PC-9 (cell line): ENCODE measurements at regions not wholly inside any gene's neighbourhood (a gene's known extent, or its start where the extent isn't known, plus 50 kb on each side); places are given as distances from the start of the nearest gene placed in this dataset.
"Not testable (repeated sequence)": the region's sequence is repeated elsewhere in the genome, so short reads cannot be mapped to it uniquely, and the experiment has no call there.

ENCODE experiments used
- BruUV-seq: library from RNA; stranded (reverse); fragments of 400-500 nt; replicated peaks from 2 replicates; lab custom pipeline; 2021; lab: Mats Ljungman, UMichigan
- CTCF ChIA-PET: fragments of 300-600 bp; sonication (Branson Sonifier 250); formaldehyde crosslinking; loops from one replicate; lab custom pipeline; 2022; ENCODE audit warnings: antibody characterized with exemption; lab: Charles Lee
- POLR2A ChIA-PET: fragments of 300-600 bp; sonication (Branson Sonifier 250); formaldehyde crosslinking; loops from one replicate; lab custom pipeline; 2022; ENCODE audit warnings: antibody characterized with exemption; ENCODE audit not compliant: unreplicated experiment; lab: Charles Lee
- DNase-seq, 2 experiments: peaks; one replicate each; pipeline versions ENCODE4 v3.0.0 to v3.0.0-alpha.2; 2015 to 2022; ENCODE audit warnings: mixed read lengths in 1 of 2
- H2AFZ ChIP-seq: fragments of 200-600 bp; sonication (generic); 2 replicates; pipeline ENCODE4 v1.8.1; 2017; ENCODE audit warnings: antibody characterized with exemption
- H3F3A ChIP-seq: fragments of 200-600 bp; sonication (generic); 2 replicates; pipeline ENCODE4 v1.8.1; 2017; ENCODE audit warnings: antibody characterized with exemption, mild to moderate bottlenecking, low read depth; ENCODE audit not compliant: insufficient read depth
- H3K27ac ChIP-seq: fragments of 200-600 bp; sonication (generic); 2 replicates; pipeline ENCODE4 v1.6.1; 2016; ENCODE audit warnings: mixed run types
- H3K27me3 ChIP-seq: fragments of 200-600 bp; sonication (generic); 2 replicates; pipeline ENCODE4 v1.6.1; 2016; ENCODE audit warnings: low read depth, mixed run types; ENCODE audit not compliant: insufficient read depth
- H3K36me3 ChIP-seq: fragments of 200-600 bp; sonication (generic); 2 replicates; pipeline ENCODE4 v1.6.1; 2016; ENCODE audit warnings: low read depth, mixed run types
- H3K4me1 ChIP-seq: fragments of 200-600 bp; sonication (generic); replicated peaks from 2 replicates; pipeline ENCODE4 v1.6.1; 2016; ENCODE audit warnings: mixed run types; ENCODE audit not compliant: insufficient read depth
- H3K4me2 ChIP-seq: fragments of 200-600 bp; sonication (generic); 2 replicates; pipeline ENCODE4 v1.6.1; 2017; ENCODE audit warnings: mixed run types
- H3K4me3 ChIP-seq: fragments of 200-600 bp; sonication (generic); 2 replicates; pipeline ENCODE4 v1.6.1; 2016; ENCODE audit warnings: mixed run types
- H3K79me2 ChIP-seq: fragments of 200-600 bp; sonication (generic); 2 replicates; pipeline ENCODE4 v1.6.1; 2017; ENCODE audit warnings: low read depth, mixed run types
- H3K9me2 ChIP-seq: fragments of 200-600 bp; sonication (generic); 2 replicates; pipeline ENCODE4 v1.8.1; 2017; ENCODE audit warnings: mild to moderate bottlenecking; ENCODE audit not compliant: insufficient read depth
- H3K9me3 ChIP-seq: fragments of 200-600 bp; sonication (generic); 2 replicates; pipeline ENCODE4 v1.8.1; 2016; ENCODE audit warnings: low read depth; ENCODE audit not compliant: insufficient read depth
- H4K20me1 ChIP-seq: fragments of 200-600 bp; sonication (generic); 2 replicates; pipeline ENCODE4 v1.8.1; 2017; ENCODE audit not compliant: insufficient read depth
- EZH2 ChIP-seq: fragments of 200-600 bp; sonication (generic); IDR thresholded peaks from 2 replicates; pipeline ENCODE4 v1.8.0; 2017; ENCODE audit warnings: antibody characterized with exemption, low read depth
- intact Hi-C: fragments of 100-400 bp; cut with micrococcal nuclease; formaldehyde crosslinking; loops from one replicate; pipeline ENCODE4 v1.10.0; 2022; ENCODE audit not compliant: unreplicated experiment
- TF ChIP-seq, protein P1 (sequence below): fragments of 200-600 bp; sonication (generic); conservative IDR thresholded peaks from 2 replicates; pipeline ENCODE4 v1.6.1; 2017; ENCODE audit warnings: mixed run types, antibody characterized with exemption, mild to moderate bottlenecking, moderate library complexity

- no TSS peak for BruUV-seq
- no peak for TF ChIP-seq EZH2
- TF ChIP-seq, protein P1, sequence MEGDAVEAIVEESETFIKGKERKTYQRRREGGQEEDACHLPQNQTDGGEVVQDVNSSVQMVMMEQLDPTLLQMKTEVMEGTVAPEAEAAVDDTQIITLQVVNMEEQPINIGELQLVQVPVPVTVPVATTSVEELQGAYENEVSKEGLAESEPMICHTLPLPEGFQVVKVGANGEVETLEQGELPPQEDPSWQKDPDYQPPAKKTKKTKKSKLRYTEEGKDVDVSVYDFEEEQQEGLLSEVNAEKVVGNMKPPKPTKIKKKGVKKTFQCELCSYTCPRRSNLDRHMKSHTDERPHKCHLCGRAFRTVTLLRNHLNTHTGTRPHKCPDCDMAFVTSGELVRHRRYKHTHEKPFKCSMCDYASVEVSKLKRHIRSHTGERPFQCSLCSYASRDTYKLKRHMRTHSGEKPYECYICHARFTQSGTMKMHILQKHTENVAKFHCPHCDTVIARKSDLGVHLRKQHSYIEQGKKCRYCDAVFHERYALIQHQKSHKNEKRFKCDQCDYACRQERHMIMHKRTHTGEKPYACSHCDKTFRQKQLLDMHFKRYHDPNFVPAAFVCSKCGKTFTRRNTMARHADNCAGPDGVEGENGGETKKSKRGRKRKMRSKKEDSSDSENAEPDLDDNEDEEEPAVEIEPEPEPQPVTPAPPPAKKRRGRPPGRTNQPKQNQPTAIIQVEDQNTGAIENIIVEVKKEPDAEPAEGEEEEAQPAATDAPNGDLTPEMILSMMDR: no peak
- no peaks in the 10 kb centered on the region for H3K4me1 ChIP-seq
- no peak overlapping the region for H3K4me2 ChIP-seq
- intact Hi-C loops: no loop called here
- H2AFZ ChIP-seq: no peak overlapping the region
- DNase-seq: no peak
- H3K4me3 ChIP-seq: no peak overlapping the region
- H3K79me2 ChIP-seq: no peaks in the 10 kb centered on the region
- no peak overlapping the region for H3K27ac ChIP-seq
- POLR2A ChIA-PET: no interaction called here
- H3K36me3 ChIP-seq: no peaks in the 10 kb centered on the region
- H3K27me3 ChIP-seq: peaks cover 36% of the 10 kb centered on the region
- no peaks in the 10 kb centered on the region for H3K9me3 ChIP-seq
- CTCF ChIA-PET: no interaction called here
- no peaks in the 10 kb centered on the region for H4K20me1 ChIP-seq
- no peaks in the 10 kb centered on the region for H3F3A ChIP-seq
- H3K9me2 ChIP-seq: no peaks in the 10 kb centered on the region
Observed at GRCh38 chr1:147050654-147051053, 112.5 kb downstream of the NBPF12 start.

GRCh38 chr1:147046863-147047394 lies 108.8 kb downstream of the NBPF12 start:
- H2AFZ ChIP-seq, H3K36me3 ChIP-seq, H3K9me2 ChIP-seq, H3K9me3 ChIP-seq, DNase-seq, POLR2A ChIA-PET, H4K20me1 ChIP-seq, H3K27ac ChIP-seq, BruUV-seq, intact Hi-C loops, H3F3A ChIP-seq, H3K4me1 ChIP-seq, H3K79me2 ChIP-seq, CTCF ChIA-PET, H3K4me3 ChIP-seq, H3K4me2 ChIP-seq: not testable (repeated sequence)
- H3K27me3 ChIP-seq: peaks cover 24% of the 10 kb centered on the region

DNA sequence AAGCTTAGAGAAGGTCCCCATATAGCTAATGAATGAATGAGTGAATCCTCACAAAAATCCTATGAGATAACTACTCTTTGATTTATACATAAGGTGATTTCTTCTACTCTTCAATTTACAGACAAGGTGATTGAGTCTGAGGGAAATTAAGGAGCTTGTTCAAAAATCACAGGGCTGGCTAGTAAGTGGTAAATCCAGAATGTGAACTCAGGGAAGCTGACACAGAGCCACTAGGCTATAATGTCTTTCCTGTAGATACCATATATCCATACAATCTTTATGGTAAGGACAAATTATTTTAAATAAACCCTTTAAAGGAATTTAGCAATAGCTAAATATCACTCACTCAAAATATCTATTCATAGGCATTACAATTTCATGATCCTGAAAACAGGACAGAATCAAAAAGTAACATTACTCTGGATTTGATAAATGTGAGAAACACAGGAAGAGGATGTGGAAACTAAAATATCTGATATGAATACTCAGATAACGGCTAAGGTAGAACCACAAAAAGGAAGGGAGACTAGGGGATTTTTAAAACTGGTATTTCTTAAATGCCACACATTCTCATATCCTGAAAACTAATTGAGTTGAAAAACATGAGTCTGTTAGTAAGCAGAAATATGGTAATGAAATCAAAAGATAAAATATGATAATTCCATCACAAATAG lies 108.2 kb downstream of the NBPF12 start:
- DNase-seq: no peak
- no peaks in the 10 kb centered on the region for H3K4me1 ChIP-seq
- no peak for TF ChIP-seq EZH2
- TF ChIP-seq, protein P1: no peak
- H3K4me2 ChIP-seq: no peak overlapping the region
- no peak overlapping the region for H3K27ac ChIP-seq
- H3K79me2 ChIP-seq: no peaks in the 10 kb centered on the region
- no peak overlapping the region for H3K4me3 ChIP-seq
- H3K27me3 ChIP-seq: peaks cover 20% of the 10 kb centered on the region
- H2AFZ ChIP-seq: no peak overlapping the region
- H3F3A ChIP-seq: no peaks in the 10 kb centered on the region
- no peaks in the 10 kb centered on the region for H3K9me3 ChIP-seq
- BruUV-seq: no TSS peak
- no peaks in the 10 kb centered on the region for H3K36me3 ChIP-seq
- H4K20me1 ChIP-seq: no peaks in the 10 kb centered on the region
- intact Hi-C loops: no loop called here
- POLR2A ChIA-PET: no interaction called here
- no peaks in the 10 kb centered on the region for H3K9me2 ChIP-seq
- CTCF ChIA-PET: no interaction called here
